Gastroesophageal sphincter (tissue), 3 donors: ENCODE measurements at regions not wholly inside any gene's neighbourhood (a gene's known extent, or its start where the extent isn't known, plus 50 kb on each side); places are given as distances from the start of the nearest gene placed in this dataset.

Source experiments
- EP300 ChIP-seq: sonication (generic); formaldehyde crosslinking; IDR thresholded peaks from one replicate; pipeline ENCODE4 v1.6.1; 2017; ENCODE audit warnings: antibody characterized with exemption, mild to moderate bottlenecking
- POLR2A ChIP-seq, 2 donors: fragments of 450-650 bp; IDR thresholded peaks; one replicate each; pipeline ENCODE4 v1.6.1; 2017; ENCODE audit warnings: antibody characterized with exemption in 2 of 2, mild to moderate bottlenecking in 2 of 2, moderate library complexity in 1 of 2
- POLR2AphosphoS5 ChIP-seq: sonication (generic); formaldehyde crosslinking; IDR thresholded peaks from one replicate; pipeline ENCODE4 v1.6.1; 2017; ENCODE audit warnings: antibody characterized with exemption
- TF ChIP-seq, protein P1 (sequence below), 4 experiments: fragments of 200-600 bp in 2 of 4; fragments of 450-650 bp in 2 of 4; sonication (generic) in 1 of 4; IDR thresholded peaks; one replicate each; pipeline ENCODE4 v1.5.1; 2017 to 2019; ENCODE audit warnings: antibody characterized with exemption in 4 of 4, mild to moderate bottlenecking in 2 of 4, moderate library complexity in 2 of 4

DNA sequence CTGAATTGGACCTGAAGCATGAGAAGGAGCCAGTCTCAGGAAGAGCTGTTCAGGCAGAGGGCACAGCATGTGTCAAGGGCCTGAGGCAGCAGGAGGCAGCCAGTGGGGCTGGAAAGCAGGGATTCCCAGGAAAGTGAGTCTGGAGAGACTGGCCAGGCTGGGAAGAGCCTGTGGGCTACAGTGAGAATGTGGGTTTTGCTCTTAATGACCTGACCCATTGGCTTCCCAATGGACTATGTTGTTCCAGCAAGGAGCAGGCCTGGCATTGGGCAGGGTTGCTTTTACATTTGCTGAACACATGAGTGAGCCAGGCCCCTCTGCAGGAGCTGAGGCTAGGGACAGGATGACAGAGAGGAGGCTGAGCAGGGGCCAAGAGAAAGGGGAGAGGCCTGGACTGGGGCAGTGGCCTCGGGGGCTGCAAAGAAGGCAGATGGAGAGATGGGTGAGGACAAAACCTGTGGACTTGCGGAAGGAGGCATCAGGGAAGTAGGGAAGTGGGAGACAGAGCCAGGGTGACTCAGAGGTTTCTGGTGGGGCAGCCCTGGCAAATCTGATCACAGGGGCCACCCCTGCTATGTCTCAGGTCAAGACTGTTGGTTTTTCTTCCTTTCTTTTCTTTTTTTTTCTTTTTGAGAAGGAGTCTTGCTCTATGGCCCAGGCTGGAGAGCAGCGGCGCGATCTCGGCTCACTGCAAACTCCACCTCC, 65.9 kb upstream of the NEK6 start:
- TF ChIP-seq, protein P1, sequence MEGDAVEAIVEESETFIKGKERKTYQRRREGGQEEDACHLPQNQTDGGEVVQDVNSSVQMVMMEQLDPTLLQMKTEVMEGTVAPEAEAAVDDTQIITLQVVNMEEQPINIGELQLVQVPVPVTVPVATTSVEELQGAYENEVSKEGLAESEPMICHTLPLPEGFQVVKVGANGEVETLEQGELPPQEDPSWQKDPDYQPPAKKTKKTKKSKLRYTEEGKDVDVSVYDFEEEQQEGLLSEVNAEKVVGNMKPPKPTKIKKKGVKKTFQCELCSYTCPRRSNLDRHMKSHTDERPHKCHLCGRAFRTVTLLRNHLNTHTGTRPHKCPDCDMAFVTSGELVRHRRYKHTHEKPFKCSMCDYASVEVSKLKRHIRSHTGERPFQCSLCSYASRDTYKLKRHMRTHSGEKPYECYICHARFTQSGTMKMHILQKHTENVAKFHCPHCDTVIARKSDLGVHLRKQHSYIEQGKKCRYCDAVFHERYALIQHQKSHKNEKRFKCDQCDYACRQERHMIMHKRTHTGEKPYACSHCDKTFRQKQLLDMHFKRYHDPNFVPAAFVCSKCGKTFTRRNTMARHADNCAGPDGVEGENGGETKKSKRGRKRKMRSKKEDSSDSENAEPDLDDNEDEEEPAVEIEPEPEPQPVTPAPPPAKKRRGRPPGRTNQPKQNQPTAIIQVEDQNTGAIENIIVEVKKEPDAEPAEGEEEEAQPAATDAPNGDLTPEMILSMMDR (IDR thresholded peaks at IDR 0.05): no peak
- TF ChIP-seq POLR2A (IDR thresholded peaks at IDR 0.05): no peak
- TF ChIP-seq EP300: no peak
- TF ChIP-seq POLR2AphosphoS5: no peak
